ENCODE measurements at regions not wholly inside any gene's neighbourhood (a gene's known extent, or its start where the extent isn't known, plus 50 kb on each side); places are given as distances from the start of the nearest gene placed in this dataset.

DNA sequence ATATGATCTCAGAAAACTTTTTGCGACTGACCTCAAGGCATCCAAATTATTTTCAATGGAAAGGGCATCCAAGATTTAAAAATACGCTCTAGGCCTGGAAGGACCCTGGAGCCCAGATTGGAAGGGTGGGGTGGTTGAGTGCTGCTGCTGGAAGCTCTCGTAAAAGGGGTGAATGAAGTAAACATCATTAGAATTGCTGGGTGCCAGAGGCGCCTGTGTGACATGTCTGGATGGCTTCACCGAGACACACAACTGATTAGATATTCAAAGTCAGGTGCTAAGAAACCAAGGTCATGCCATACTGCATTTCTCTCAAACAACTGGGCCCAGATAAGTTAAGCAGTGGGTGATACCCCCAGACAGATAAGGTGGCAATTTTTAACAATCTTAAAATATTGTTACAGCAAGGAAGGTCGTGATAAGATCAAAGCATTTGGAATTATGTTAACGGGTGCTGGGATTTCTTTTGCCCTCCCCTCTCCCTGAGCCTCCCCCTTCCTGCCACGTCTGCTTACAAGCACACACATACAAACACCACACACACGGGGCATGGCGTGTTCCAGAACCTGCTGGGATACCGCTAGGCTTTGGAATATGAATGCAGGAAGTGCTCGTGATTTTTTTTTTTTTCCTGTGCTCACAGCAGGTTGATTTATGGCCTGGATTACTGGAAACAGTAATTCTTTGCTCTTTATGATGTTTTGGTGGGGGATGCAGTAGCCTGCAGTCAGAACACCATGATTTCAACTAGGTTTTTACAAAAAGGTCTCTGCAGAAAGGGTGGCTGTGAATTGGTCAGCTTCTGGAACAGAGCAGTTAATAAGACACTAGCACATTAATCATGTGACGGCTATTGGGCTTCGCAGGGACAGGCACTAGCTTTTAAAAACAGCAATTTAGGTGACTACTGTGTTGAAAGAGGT, 551.2 kb downstream of the QKI start:
- DNase-seq: peak; percentile 4

DNA sequence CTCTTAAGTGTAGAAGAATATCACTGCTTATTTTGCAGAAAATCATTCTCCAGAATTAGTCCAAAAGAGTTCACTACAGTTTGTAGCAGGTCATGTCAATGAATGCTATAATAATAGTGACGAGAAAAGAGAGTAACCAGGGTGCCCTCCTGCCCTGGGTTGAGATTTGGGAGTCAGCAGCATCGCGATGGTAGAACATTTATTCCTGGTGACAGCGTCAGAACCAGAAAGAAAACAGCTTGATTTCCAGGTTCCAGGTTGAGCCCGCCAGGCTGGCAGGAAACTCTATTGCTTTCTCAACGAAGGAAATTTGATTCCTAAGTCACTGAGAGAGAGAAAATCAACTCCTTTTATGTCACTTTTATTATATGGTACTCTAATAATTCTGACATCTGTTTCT, 550.3 kb downstream of the QKI start:
- DNase-seq: no peak

- no peak for DNase-seq
Measured at GRCh38 chr6:163963205-163964120, 548.9 kb downstream of the QKI start.

- DNase-seq: peak; percentile 49
Measured at GRCh38 chr6:163962627-163963117, 548.2 kb downstream of the QKI start.

GRCh38 chr6:163960128-163960527, 545.6 kb downstream of the QKI start:
- DNase-seq: no peak

GRCh38 chr6:163958646-163959045, 544.1 kb downstream of the QKI start:
- DNase-seq: no peak

DNA sequence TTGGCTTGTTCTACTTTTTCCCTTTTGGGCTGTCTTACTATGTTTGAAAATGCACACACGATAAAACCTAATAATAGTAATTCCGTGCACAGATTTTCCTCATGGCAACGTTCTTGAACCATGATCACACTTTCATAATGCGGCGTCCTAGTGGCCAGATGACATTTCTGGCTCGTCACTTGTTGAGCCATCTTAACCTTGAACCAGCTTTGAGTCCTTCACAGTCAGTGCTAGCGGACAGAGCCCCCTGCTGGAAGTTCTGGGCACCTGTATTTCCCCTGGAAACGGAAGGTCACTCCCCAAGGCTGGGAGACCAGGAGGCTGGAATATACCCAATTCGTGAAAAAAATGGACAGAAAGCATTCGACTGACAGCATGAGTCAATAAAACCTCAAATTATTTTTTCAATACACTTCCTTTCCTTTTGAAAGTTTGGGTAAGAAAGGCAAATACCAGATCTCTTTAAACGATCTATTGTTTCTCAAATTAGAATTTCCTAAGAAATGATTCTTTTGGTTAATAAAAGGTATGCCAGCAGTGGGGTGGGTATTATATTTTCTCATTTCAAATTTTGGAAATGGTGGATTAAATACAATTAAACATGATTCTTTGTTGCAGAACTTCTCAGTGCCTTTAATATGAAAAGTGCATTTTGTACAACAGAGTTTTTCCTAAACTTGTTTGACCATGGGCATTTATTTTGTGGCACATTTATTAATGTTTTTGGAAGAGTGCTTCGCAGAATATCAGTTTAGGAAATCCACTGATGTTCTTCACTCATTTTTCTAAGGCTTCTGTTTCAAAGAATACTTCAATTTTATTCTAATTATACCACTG, 542.3 kb downstream of the QKI start:
- DNase-seq: peak; percentile 24

DNA sequence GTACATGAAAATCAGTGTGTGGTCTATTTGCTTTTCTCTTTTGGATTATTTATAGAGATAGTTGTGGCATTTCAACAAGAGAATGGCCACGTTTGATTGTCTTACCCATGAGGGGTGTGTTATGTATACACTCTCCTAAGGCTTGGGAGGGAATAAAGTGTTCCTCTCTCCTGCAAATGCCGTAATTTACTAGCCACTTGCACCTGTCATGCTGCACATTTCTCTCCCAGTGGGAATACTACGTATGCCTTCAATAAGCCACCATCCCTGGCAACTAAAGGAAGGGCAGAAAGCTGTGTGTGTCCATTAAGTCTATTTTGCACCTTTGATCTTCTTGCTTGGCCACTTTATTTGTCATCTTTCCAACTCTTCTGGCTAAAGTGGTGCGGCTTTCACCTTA, 541.2 kb downstream of the QKI start:
- peak; percentile 9 for DNase-seq

DNA sequence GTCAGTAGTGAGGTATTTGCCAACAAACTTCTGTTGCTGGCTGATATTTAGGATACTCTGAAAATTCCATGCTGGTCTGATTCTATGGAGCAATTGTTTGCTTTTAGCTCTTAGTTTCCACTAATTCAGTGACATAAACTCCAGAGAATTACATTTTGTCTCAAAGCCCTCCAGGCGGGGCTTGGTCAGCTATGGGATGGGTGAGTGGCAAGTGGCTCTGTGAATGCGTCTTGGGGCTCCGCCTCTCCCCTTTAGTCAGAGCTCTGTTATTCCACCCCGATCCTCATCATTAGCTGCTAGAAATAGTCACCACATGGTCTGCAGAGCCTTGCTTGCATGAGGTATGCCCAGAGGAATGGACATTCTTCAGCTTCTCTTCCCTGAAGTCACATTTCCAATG, 540.6 kb downstream of the QKI start:
- no peak for DNase-seq

- DNase-seq: no peak
Measured at GRCh38 chr6:163954088-163954775, 539.7 kb downstream of the QKI start.

DNA sequence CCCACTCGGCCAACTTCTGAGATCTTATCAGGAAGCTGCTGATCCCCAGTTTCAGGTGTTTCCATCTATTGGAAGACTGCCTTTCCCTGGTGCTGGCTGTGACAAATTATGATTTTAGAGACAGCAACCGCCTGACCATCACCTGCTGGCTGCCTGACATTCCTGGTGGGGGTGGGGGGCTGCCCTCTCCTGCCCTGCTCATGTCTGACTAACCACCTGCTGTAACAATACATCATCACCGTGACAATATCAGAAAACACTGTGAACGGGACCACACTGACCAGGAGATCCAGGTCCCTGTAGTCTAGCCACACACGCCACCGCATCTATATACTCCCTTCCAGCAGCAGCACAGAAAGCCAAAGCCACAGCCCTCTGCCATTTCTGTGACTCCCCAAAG, 537.5 kb downstream of the QKI start:
- no peak for DNase-seq

GRCh38 chr6:163951326-163951725, 536.8 kb downstream of the QKI start:
- no peak for DNase-seq

- no peak for DNase-seq
Measured at GRCh38 chr6:163950159-163950558, 535.6 kb downstream of the QKI start.

GRCh38 chr6:163949431-163949830, 534.9 kb downstream of the QKI start:
- no peak for DNase-seq

GRCh38 chr6:163948250-163948649, 533.7 kb downstream of the QKI start:
- DNase-seq: no peak

- no peak for DNase-seq
Measured at GRCh38 chr6:163947276-163947675, 532.8 kb downstream of the QKI start.

- DNase-seq: no peak
Measured at GRCh38 chr6:163946437-163946836, 531.9 kb downstream of the QKI start.

GRCh38 chr6:163945808-163946207, 531.3 kb downstream of the QKI start:
- DNase-seq: no peak

DNA sequence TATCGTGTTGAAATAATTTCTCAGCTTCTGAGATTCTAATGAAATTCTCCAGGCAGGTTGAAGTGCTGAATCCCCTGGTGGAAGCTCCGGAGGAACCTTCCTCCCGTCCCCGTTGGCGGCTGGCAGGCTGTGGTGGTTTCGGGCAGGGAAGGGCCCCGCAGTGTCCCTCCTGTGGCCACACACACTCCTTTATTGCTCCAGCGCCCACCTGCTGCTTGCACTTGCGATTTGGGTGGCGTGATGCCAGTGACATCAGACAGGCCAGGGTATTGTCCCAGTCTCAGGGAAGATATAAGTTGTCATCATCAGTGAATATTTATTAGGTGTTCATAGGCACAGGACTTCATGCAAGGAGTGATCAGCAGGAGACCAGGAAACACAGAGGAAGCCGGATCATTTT, 530.4 kb downstream of the QKI start:
- no peak for DNase-seq

DNA sequence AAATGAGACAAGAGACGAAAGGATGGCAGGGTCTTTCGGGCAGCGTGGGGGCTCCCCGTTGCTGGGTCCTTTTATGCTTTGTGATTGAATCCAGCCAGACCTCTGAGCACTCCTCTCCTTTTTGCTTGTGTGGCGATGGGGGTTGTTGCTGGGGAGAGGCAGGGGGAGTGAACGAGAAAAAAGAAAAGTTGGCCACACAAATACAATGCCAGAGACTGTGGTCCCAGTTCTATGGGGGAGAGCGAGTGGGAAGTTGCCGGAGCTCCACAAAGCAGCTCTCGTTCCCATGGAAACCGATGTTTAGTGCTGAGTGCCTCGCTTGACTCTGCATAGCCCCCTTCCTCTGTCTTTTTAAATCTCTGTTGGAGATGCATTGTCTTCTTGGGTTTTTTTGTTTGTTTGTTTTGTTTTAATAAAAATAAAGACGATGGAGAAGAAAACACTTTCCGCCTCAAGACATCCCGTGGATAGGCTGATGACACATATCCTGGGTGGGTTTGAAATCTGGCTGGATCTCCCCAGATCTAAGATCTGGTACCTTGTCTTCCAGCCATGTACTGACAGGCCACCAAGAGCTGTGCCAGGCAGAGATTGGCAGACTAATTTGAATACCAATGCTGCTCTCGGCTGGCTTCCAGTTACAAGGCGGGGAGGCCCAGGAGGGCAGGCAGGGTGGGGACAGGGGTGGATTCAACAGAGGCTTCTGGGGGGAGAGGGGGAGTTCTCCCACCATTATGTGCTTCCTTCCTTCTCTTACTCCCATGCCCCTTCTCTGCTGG, 529.3 kb downstream of the QKI start:
- DNase-seq: no peak

DNA sequence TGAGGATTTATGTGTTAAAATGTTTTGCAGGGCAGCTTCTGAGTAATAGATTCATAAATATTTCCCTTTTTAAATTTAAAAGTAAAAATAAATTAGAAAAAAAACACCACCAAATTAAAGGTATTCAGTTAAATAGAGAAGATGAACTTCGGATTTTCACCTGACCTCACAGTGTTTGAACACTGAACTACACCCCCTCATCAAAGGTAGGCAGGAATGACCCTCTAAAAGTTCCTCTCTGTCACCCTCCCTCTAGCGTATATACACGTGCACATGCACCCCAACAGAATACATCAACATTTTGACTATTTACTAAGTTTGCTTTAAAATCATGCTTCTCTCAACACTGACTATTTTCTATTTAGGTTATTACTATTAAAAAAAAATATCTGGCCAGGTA, 528.3 kb downstream of the QKI start:
- DNase-seq: no peak

All from COR-L47 (cell line).